Activated T-cell treated with anti-CD3 and anti-CD28 coated beads, Interleukin-2, amount 50 U/mL, for 48 hours (primary cell): ENCODE measurements at regions not wholly inside any gene's neighbourhood (a gene's known extent, or its start where the extent isn't known, plus 50 kb on each side); places are given as distances from the start of the nearest gene placed in this dataset.

ENCODE experiments used
- DNase-seq, 2 experiments: peaks; one replicate each; pipeline ENCODE4 v3.0.0-alpha.2; 2020

DNA sequence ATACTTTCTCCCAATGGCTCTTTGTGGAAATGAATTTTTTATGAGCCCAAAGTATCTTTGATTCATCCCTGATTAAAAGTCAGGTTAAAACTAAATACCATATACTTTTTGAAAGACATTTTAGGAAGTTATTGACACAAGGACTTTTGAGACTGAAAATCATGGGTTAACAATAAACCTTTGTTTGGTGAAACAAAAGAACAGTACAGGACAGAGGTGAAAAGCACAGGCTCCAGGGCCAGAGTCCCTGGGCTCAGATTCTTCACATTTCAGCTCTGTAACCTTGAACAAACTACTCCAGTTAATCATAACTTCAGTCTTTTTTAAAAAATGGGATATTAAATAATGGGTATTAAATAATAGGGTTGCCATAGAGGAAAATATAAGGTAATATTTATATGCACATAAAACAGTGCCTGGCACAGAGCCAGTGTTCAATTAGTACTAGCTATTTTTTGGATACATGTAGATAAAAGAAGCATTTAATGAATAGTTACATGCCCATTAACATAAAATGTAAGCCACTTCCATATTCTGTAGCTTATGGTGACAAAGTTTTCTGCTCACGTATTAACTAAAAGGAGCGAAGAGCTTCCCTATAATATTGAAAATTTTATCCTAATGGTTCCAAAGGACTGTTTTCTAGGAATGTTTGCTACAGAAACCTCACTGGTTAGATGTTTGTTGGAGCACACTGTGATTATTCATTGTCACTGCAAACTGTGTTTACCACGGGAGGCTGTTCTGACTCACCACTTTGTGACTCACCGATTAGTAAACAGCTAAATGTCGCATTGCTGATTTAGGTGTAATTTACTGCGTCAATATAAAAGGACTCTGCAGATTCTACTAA lies 255.4 kb downstream of the DAD1 start:
- no peak for DNase-seq

DNA sequence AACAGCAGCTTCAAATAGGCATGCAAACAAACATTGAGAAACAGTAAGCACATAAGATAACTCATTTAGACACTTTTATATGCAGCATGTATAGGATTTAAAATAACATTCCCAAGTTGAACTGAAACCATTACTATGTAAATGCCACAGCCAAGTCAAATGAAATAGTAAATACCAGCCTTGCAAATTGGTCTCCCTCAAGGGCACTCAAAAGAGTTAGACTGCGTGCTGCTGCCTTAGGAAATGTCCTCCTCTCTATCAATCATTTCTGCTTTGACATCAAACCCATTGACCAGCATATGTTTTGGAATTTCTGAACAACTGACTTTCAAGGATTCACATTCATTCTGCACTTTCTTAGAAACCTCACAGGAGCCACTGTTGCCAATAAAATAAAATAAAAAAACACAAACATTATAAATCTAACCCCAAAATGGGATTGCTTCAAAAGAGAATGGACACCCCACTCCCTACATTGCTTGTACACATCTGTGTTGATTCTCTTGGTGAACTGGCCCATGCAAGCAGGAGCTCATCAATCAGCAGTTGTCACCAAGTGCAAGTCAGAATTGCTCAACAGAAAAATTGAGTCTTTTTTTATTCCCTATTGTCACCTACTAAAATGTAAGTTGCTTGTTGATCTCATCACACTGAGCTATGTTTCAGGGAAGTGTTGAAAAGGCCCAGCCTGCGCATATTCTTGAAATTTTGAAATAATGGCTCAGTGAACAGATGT lies 256.2 kb downstream of the DAD1 start:
- DNase-seq: no peak

DNA sequence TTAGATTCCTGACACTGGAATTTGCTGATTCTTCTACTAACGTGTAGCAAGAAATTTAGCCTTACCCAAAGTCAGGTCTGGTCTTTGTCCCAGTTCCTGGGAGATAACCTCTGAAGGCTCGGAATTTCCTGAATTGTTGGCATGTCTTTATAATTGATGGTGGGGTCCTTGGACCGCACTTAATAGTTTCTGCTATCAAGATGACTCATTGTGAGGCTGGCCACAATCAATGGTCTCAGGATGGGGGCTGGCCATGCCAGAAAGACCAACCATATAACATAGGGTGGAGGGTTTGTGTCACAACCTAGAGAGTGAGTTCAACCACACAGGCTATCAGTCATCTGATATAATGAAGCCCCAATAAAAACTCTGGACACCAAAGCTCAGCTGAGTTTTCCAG lies 259.7 kb downstream of the DAD1 start:
- DNase-seq: no peak

GRCh38 chr14:22325676-22326400 lies 263.2 kb downstream of the DAD1 start:
- DNase-seq: no peak

- DNase-seq: no peak
Observed at GRCh38 chr14:22320362-22320750, 268.7 kb downstream of the DAD1 start.

- peak in 1 of 2 experiments; percentile 15 for DNase-seq
Observed at GRCh38 chr14:22319526-22320361, 269.3 kb downstream of the DAD1 start.

GRCh38 chr14:22318951-22319350 lies 270.1 kb downstream of the DAD1 start:
- no peak for DNase-seq

GRCh38 chr14:22316473-22316872 lies 272.6 kb downstream of the DAD1 start:
- no peak for DNase-seq

- DNase-seq: no peak
Observed at GRCh38 chr14:22315336-22315735, 273.7 kb downstream of the DAD1 start.

DNA sequence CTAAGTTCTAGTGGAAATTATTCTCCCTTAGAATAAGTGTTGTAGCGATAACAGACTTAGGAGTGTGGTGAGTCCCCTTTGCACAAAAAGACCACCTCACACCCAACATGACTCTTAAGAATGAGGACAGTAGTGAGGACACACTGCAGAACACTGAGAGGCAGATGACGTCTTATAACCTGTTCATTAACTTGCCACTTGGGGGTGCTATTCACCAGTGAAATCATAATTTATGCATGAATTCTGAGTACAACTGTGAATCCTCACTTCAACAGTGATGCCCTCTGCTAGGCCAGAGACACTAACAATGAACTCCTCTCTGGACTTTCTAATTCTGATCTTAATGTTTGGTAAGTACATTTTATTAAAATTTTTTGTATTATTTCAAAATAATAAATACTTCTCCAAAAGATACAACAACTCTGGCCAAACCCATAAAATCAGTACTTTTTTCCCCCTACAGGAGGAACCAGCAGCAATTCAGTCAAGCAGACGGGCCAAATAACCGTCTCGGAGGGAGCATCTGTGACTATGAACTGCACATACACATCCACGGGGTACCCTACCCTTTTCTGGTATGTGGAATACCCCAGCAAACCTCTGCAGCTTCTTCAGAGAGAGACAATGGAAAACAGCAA lies 274.7 kb downstream of the DAD1 start:
- no peak for DNase-seq

GRCh38 chr14:22313172-22313801 lies 275.7 kb downstream of the DAD1 start:
- no peak for DNase-seq

DNA sequence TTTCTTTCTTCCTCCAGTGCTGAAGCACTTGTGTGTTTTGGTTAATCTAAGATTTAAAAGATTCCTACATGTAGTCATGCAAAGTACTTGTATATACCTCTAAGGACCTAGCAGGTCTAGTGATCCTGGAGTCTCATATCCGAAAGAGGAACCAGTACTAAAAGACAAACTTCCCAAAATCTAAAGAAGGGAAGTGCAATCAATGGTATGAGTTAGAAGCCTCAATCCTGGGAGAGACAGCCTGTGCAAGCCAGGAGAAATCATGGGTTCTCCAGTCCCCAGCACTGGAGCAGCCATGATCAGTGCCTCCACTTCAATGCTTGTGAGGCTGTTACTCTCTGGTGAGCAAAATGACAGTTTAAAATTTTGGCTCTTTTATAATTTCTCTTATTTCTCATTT lies 277.4 kb downstream of the DAD1 start:
- no peak for DNase-seq

DNA sequence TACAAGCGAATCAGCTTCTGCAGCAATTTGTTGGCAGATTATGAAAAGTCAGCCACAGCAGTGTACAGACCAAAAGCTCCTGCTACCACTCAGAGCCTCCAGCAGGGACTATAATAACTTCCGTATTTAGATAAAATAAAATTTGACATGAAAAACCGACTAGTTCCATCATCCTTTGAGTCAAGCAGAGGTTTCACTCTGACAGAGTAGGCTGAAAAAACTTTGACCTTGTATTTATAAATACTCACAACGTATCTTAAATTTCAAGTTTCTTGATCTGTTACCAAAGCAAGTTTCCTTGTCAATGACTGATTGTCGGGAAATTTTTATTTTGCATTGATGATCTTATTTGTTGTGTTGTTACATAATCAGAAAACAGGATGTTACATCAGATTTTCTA lies 283.4 kb downstream of the DAD1 start:
- no peak for DNase-seq

- DNase-seq: no peak
Observed at GRCh38 chr14:22304326-22304725, 284.7 kb downstream of the DAD1 start.

DNA sequence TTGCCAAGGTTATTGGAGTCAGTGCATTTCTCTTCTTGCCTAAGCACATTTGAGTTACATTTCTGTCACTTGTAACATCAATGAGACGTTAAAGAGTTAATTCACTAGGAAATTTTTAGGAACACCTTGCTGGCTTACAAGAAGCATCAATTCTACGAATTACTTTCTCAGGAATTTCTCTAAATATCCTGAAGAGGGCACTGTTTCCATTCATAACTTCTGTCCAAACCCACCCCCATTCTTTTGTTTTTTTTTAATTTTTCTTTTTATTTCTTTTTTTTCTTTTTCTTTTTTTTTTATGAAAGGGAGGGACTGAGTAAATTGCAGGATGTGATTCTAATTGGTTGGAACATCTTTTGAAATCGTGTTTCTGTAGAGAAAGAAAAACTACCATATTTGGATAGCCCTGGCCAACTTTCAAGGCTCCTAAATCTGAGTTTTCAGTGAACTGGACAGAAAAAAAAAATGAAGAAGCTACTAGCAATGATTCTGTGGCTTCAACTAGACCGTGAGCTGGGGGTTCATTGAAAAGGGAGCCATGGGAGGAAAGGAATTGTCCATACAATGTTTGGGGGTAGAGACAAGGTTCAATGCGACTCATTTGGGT lies 285.3 kb downstream of the DAD1 start:
- no peak for DNase-seq

DNA sequence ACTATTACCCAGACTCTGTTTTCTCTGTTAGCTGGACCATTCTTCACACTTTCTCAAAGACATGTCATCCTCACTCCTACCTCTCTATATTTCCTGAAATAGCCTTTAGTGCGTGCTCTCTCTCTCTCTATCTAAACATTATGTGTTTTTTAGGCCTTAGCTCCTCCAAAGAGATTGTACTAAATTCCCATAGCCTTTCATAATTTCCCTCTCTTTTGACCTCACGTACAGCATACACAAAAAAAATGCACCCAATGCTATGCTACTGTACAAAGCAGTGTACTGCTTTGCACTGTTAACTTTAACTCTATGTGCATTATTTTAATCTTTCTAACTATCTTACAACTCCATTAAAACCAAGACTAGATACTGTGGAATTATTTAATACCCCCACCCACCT lies 288.4 kb downstream of the DAD1 start:
- DNase-seq: no peak

- no peak for DNase-seq
Observed at GRCh38 chr14:22297376-22297775, 291.6 kb downstream of the DAD1 start.

DNA sequence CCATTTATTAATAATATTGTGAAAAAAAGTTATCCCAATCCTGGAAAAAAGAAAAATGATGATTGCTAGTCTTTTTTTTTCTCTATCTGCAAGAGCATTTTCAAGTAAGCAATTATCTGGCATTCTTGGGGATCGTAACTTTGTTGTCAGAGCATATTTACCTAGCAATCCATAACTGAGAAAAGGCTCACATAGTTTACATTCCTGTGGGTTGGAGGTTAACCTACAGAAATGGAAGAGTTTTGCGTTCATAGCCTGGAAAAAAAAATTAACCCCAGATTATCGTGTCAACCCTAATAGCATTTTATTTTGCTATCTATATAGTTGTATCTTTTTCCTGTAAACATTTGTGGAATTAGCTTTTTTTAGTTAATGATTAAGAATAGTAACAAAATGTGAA lies 292.3 kb downstream of the DAD1 start:
- no peak for DNase-seq

- no peak for DNase-seq
Observed at GRCh38 chr14:22296088-22296487, 292.9 kb downstream of the DAD1 start.

- DNase-seq: no peak
Observed at GRCh38 chr14:22291406-22291805, 297.6 kb downstream of the DAD1 start.

GRCh38 chr14:22289570-22289969 lies 299.5 kb downstream of the DAD1 start:
- DNase-seq: no peak
